ENCODE measurements at regions not wholly inside any gene's neighbourhood (a gene's known extent, or its start where the extent isn't known, plus 50 kb on each side); places are given as distances from the start of the nearest gene placed in this dataset.

- DNase-seq, result no peak
- Histone ChIP-seq H3K9ac (no peak overlapping the region), H3K4me3 (ENCODE audit: low read depth in 2 of 2, low read length in 1 of 2) (no peak overlapping the region), H2AFZ (ENCODE audit: low read depth) (no peak overlapping the region), H4K20me1 (ENCODE audit: insufficient read depth) (no peaks in the 10 kb centered on the region), H3K36me3 (replicated peaks in 1 of 2; ENCODE audit: control insufficient read depth in 1 of 2, insufficient read depth in 2 of 2, low read length in 1 of 2) (no peaks in the 10 kb centered on the region), H3K79me2 (ENCODE audit: insufficient read depth) (no peaks in the 10 kb centered on the region), H3K9me2 (no peaks in the 10 kb centered on the region), H3K27me3 (ENCODE audit: insufficient read depth) (no peaks in the 10 kb centered on the region), H3F3A (replicated peaks; ENCODE audit: insufficient read depth) (no peaks in the 10 kb centered on the region), H3K9me3 (no peaks in the 10 kb centered on the region), H3K4me1 (ENCODE audit: control insufficient read depth in 1 of 2, insufficient read depth in 2 of 2, low read depth in 1 of 2, low read length in 1 of 2) (no peaks in the 10 kb centered on the region), H3K4me2 (no peak overlapping the region), H3K27ac (ENCODE audit: low read depth in 2 of 2, low read length in 1 of 2) (no peak overlapping the region)
- CTCF ChIA-PET, result interaction anchor here (0.7 kb wide), 1 partner anchor 36 kb away, joined by 3 read pairs; no protein-coding TSS in a partner anchor
- TF ChIP-seq SIN3A (IDR thresholded peaks at IDR 0.05; ENCODE audit: borderline replicate concordance, low read depth, low read length) (no peak), JUND (IDR thresholded peaks at IDR 0.05) (no peak), TCF12 (IDR thresholded peaks at IDR 0.05) (no peak), ZBTB33 (IDR thresholded peaks at IDR 0.05; ENCODE audit: borderline replicate concordance, low read depth) (no peak), GATA2 (CRISPR knock-in tag; IDR thresholded peaks at IDR 0.05) (no peak), NRF1 (IDR thresholded peaks at IDR 0.05; ENCODE audit: low read depth, low read length) (no peak), EZH2phosphoT487 (IDR thresholded peaks at IDR 0.05; ENCODE audit: borderline replicate concordance, low read depth) (no peak), RFX5 (IDR thresholded peaks at IDR 0.05; ENCODE audit: low read length) (no peak), TAF1 (IDR thresholded peaks at IDR 0.05; ENCODE audit: borderline replicate concordance, low read depth, low read length) (no peak), MEF2A (IDR thresholded peaks at IDR 0.05; ENCODE audit: borderline replicate concordance, low read depth) (no peak)
- TF ChIP-seq, protein P1, sequence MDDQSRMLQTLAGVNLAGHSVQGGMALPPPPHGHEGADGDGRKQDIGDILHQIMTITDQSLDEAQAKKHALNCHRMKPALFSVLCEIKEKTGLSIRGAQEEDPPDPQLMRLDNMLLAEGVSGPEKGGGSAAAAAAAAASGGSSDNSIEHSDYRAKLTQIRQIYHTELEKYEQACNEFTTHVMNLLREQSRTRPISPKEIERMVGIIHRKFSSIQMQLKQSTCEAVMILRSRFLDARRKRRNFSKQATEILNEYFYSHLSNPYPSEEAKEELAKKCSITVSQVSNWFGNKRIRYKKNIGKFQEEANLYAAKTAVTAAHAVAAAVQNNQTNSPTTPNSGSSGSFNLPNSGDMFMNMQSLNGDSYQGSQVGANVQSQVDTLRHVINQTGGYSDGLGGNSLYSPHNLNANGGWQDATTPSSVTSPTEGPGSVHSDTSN (IDR thresholded peaks at IDR 0.05), result no peak
- 51% methylated on average over 2 of the region's 2 CpGs for WGBS (ENCODE audit: low lambda C conversion rate)
- POLR2A ChIA-PET, result no interaction called here
Observed at GRCh38 chr2:221693365-221693764, 121.3 kb upstream of the EPHA4 start.

DNA sequence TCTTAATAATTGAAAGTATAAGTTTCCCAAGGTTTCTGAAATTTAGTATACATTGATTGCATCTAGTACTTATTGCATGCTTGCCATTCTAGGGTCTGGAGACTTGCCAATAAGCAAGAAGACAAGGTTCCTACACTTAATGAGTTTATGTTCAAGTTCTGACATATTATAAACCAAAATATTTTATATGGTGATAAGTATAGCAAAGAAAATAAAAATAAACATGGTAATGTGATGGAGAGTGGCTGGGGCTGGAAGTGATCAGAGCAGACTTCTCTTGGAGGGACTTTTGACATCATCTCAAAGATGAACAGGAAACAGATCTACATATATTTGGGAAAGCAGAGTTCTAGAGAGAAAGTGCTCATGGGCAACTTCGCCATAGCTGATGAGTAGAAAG is 119.5 kb upstream of the EPHA4 start:
- ChIA-PET CTCF (no interaction called here), POLR2A (no interaction called here)
- Histone ChIP-seq H4K20me1 (ENCODE audit: insufficient read depth) (no peaks in the 10 kb centered on the region), H3K4me1 (ENCODE audit: control insufficient read depth in 1 of 2, insufficient read depth in 2 of 2, low read depth in 1 of 2, low read length in 1 of 2) (no peaks in the 10 kb centered on the region), H3K27me3 (ENCODE audit: insufficient read depth) (no peaks in the 10 kb centered on the region), H3F3A (replicated peaks; ENCODE audit: insufficient read depth) (no peaks in the 10 kb centered on the region), H3K27ac (ENCODE audit: low read depth in 2 of 2, low read length in 1 of 2) (no peak overlapping the region), H3K9me3 (no peaks in the 10 kb centered on the region), H3K9ac (no peak overlapping the region), H3K9me2 (no peaks in the 10 kb centered on the region), H3K4me3 (ENCODE audit: low read depth in 2 of 2, low read length in 1 of 2) (no peak overlapping the region), H3K36me3 (replicated peaks in 1 of 2; ENCODE audit: control insufficient read depth in 1 of 2, insufficient read depth in 2 of 2, low read length in 1 of 2) (no peaks in the 10 kb centered on the region), H3K4me2 (no peak overlapping the region), H2AFZ (ENCODE audit: low read depth) (no peak overlapping the region), H3K79me2 (ENCODE audit: insufficient read depth) (no peaks in the 10 kb centered on the region)
- no peak for DNase-seq
- 0% methylated on average over 1 of the region's 1 CpG for WGBS (ENCODE audit: low lambda C conversion rate)
- TF ChIP-seq NFIC (IDR thresholded peaks at IDR 0.05; ENCODE audit: borderline replicate concordance) (no peak), POLR2AphosphoS5 (IDR thresholded peaks at IDR 0.05; ENCODE audit: low read depth, low read length) (no peak), FOXM1 (IDR thresholded peaks at IDR 0.05; ENCODE audit: low read depth) (no peak)
